Transverse colon (tissue), 4 donors: ENCODE measurements at regions not wholly inside any gene's neighbourhood (a gene's known extent, or its start where the extent isn't known, plus 50 kb on each side); places are given as distances from the start of the nearest gene placed in this dataset.

Source experiments
- POLR2A ChIP-seq: fragments of 450-650 bp; IDR thresholded peaks from one replicate; pipeline ENCODE4 v1.6.1; 2016; ENCODE audit warnings: antibody characterized with exemption, mild to moderate bottlenecking, moderate library complexity
- POLR2AphosphoS5 ChIP-seq, 3 donors: sonication (generic); formaldehyde crosslinking; IDR thresholded peaks; one replicate each; pipeline ENCODE4 v1.6.1; 2016; ENCODE audit warnings: antibody characterized with exemption in 3 of 3
- TF ChIP-seq, protein P1 (sequence below), 5 experiments: fragments of 200-600 bp in 3 of 5; fragments of 450-650 bp in 2 of 5; sonication (generic) in 3 of 5; IDR thresholded peaks; 1 replicate in 2 of 5; 2 replicates in 3 of 5; pipeline ENCODE4 v1.5.1; 2016 to 2017; ENCODE audit warnings: antibody characterized with exemption in 5 of 5, inconsistent platforms in 3 of 5, mild to moderate bottlenecking in 2 of 5, moderate library complexity in 1 of 5

DNA sequence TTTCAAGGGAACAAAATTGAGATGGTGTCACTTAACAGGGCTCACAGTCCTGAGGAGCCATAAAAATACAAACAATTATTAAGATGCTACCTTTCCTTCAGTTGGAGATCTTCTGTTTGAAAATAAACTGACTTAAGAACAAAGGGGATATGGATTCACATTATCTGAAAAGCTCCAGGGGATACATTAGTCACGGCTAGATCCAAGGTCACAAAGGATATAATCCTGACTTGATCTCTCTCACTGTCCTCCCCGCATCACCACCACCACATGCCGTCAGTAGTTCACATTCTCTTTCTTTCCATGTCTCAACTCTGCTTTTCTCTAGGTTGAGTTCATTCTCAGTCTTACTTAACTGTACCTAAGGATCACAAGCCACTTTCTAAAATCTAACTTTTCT lies 530.4 kb upstream of the MARCKS start:
- TF ChIP-seq POLR2A: no peak
- TF ChIP-seq, protein P1, sequence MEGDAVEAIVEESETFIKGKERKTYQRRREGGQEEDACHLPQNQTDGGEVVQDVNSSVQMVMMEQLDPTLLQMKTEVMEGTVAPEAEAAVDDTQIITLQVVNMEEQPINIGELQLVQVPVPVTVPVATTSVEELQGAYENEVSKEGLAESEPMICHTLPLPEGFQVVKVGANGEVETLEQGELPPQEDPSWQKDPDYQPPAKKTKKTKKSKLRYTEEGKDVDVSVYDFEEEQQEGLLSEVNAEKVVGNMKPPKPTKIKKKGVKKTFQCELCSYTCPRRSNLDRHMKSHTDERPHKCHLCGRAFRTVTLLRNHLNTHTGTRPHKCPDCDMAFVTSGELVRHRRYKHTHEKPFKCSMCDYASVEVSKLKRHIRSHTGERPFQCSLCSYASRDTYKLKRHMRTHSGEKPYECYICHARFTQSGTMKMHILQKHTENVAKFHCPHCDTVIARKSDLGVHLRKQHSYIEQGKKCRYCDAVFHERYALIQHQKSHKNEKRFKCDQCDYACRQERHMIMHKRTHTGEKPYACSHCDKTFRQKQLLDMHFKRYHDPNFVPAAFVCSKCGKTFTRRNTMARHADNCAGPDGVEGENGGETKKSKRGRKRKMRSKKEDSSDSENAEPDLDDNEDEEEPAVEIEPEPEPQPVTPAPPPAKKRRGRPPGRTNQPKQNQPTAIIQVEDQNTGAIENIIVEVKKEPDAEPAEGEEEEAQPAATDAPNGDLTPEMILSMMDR (IDR thresholded peaks at IDR 0.05): no peak
- no peak for TF ChIP-seq POLR2AphosphoS5 (IDR thresholded peaks at IDR 0.05)
